ENCODE measurements at regions not wholly inside any gene's neighbourhood (a gene's known extent, or its start where the extent isn't known, plus 50 kb on each side); places are given as distances from the start of the nearest gene placed in this dataset.

DNA sequence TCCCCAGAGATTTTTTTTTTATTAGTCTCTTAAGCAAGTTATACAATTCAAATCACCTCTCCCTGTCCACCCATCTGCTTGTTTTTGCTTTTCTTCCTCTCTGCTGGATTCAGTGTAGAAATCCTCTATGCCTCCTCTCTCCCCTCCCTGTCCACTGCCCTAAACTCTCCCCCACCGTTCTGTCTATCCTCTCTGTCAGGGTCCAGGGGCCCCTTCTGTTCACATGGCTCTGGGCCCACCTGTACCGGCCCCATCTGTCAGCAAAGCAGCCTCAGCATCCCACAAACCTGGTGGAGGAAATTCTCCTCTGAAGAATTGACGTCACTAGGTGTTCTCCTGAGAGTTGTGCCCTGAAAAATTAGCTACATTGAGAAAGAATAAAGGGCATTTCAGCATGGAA, 137.6 kb upstream of the CMC1 start (continued):
- TF ChIP-seq RFXAP (CRISPR knock-in tag; IDR thresholded peaks at IDR 0.05; ENCODE audit: borderline replicate concordance), result no peak
- TF ChIP-seq, protein P1, sequence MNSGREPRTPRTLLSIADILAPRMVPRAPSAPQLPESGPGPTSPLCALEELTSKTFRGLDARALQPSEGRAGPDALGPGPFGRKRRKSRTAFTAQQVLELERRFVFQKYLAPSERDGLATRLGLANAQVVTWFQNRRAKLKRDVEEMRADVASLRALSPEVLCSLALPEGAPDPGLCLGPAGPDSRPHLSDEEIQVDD (CRISPR knock-in tag; IDR thresholded peaks at IDR 0.05; ENCODE audit: borderline replicate concordance), result no peak

- Histone ChIP-seq H3K27me3 (ENCODE audit: control insufficient read depth in 1 of 2, insufficient read depth in 2 of 2, low read length in 2 of 2) (no peaks in the 10 kb centered on the region), H4K20me1 (ENCODE audit: insufficient read depth, low read length) (no peaks in the 10 kb centered on the region), H3K79me2 (ENCODE audit: insufficient read depth, low read length) (no peaks in the 10 kb centered on the region), H2AFZ (ENCODE audit: low read length) (peak overlapping the region; percentile 54), H3K9me3 (ENCODE audit: low read length) (peaks cover 10% of the 10 kb centered on the region; the same call in 1 of the 2 replicates), H3K9ac (ENCODE audit: insufficient read depth, low read depth, low read length) (no peak overlapping the region), H3K27ac (ENCODE audit: extremely low read length, insufficient read depth, low read length) (no peak overlapping the region), H3K4me1 (ENCODE audit: insufficient read depth, low read length) (peaks cover 8% of the 10 kb centered on the region), H3K36me3 (replicated peaks in 1 of 2; ENCODE audit: control insufficient read depth in 1 of 2, insufficient read depth in 2 of 2, low read length in 2 of 2) (no peaks in the 10 kb centered on the region), H3K4me2 (ENCODE audit: low read depth, low read length) (0 out of 2 replicates have a peak overlapping the region, but pooled peaks have one; percentile 4), H3K4me3 (replicated peaks in 1 of 3; ENCODE audit: insufficient read depth in 1 of 3, low read depth in 2 of 3, low read length in 3 of 3) (no peak overlapping the region)
- POLR2A ChIA-PET, result no interaction called here
- DNase-seq (ENCODE audit: low spot score) (no peak), ATAC-seq (no peak), FAIRE-seq (no peak)
- CTCF ChIA-PET (ENCODE audit: low intra/inter-chr PET ratio, low total read pairs), result no interaction called here
- TF ChIP-seq FOXK2 (IDR thresholded peaks at IDR 0.05), result no peak
- no peak for TF ChIP-seq ZNF460 (CRISPR knock-in tag; IDR thresholded peaks at IDR 0.05; ENCODE audit: borderline replicate concordance)
- TF ChIP-seq, protein P2, sequence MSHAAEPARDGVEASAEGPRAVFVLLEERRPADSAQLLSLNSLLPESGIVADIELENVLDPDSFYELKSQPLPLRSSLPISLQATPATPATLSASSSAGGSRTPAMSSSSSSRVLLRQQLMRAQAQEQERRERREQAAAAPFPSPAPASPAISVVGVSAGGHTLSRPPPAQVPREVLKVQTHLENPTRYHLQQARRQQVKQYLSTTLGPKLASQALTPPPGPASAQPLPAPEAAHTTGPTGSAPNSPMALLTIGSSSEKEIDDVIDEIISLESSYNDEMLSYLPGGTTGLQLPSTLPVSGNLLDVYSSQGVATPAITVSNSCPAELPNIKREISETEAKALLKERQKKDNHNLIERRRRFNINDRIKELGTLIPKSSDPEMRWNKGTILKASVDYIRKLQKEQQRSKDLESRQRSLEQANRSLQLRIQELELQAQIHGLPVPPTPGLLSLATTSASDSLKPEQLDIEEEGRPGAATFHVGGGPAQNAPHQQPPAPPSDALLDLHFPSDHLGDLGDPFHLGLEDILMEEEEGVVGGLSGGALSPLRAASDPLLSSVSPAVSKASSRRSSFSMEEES (CRISPR knock-in tag; IDR thresholded peaks at IDR 0.05), result no peak
- TF ChIP-seq ZNF746 (CRISPR knock-in tag; IDR thresholded peaks at IDR 0.05), result no peak
- TF ChIP-seq NFATC3 (CRISPR knock-in tag; IDR thresholded peaks at IDR 0.05), result no peak
- no peak for TF ChIP-seq DMTF1 (CRISPR knock-in tag; IDR thresholded peaks at IDR 0.05)
- TF ChIP-seq CEBPG (CRISPR knock-in tag; IDR thresholded peaks at IDR 0.05), result no peak
- TF ChIP-seq ZKSCAN8 (CRISPR knock-in tag; IDR thresholded peaks at IDR 0.05; ENCODE audit: borderline replicate concordance), result no peak
- no peak for TF ChIP-seq SYNCRIP (IDR thresholded peaks at IDR 0.05; ENCODE audit: insufficient read depth, low read depth, low read length)
- no peak for TF ChIP-seq ETV6 (CRISPR knock-in tag; conservative IDR thresholded peaks at IDR 0.05)
- TF ChIP-seq HNRNPL (IDR thresholded peaks at IDR 0.05; ENCODE audit: low read depth, low read length), result no peak
- TF ChIP-seq ZNF281 (CRISPR knock-in tag; IDR thresholded peaks at IDR 0.05; ENCODE audit: borderline replicate concordance), result no peak
- in situ Hi-C loops (cut with HindIII; ENCODE audit: extremely low pct_ligation_motif_present, low pct_unique_long_range_greater_than_20kb) (no loop called here), intact Hi-C loops (cut with micrococcal nuclease; ENCODE audit: unreplicated experiment) (no loop called here)
- 26% methylated on average over 11 of the region's 11 CpGs for WGBS (ENCODE audit: low lambda C conversion rate)
- BruUV-seq (replicated peaks), result no TSS peak
Measured at GRCh38 chr3:28104896-28105534, 136.4 kb upstream of the CMC1 start.

All from HepG2 (cell line).